ENCODE measurements at regions not wholly inside any gene's neighbourhood (a gene's known extent, or its start where the extent isn't known, plus 50 kb on each side); places are given as distances from the start of the nearest gene placed in this dataset.
A peak's percentile ranks its signal among the peaks of the same experiment; 100 is the strongest.

DNA sequence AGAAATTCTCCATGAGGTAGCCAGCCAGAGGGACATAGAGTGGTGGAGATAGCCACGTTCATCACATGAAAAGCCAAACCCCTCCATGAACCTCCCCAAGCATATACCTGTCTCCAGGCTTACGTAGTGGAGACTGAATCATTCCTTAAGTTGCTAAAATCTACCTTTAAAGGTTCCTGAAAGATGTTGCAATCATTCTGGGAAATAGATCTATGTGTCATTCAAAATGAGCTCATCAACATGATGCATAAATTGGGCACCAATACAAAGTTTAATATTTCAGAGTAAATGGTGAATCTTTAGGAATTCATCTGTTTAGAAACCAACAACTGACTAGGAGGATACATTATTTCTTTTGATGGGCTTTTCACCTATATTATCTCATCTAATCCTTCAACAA is 362.6 kb upstream of the ID2 start:
- H3K4me1 Mint-ChIP-seq = peaks cover 30% of the 10 kb centered on the region

DNA sequence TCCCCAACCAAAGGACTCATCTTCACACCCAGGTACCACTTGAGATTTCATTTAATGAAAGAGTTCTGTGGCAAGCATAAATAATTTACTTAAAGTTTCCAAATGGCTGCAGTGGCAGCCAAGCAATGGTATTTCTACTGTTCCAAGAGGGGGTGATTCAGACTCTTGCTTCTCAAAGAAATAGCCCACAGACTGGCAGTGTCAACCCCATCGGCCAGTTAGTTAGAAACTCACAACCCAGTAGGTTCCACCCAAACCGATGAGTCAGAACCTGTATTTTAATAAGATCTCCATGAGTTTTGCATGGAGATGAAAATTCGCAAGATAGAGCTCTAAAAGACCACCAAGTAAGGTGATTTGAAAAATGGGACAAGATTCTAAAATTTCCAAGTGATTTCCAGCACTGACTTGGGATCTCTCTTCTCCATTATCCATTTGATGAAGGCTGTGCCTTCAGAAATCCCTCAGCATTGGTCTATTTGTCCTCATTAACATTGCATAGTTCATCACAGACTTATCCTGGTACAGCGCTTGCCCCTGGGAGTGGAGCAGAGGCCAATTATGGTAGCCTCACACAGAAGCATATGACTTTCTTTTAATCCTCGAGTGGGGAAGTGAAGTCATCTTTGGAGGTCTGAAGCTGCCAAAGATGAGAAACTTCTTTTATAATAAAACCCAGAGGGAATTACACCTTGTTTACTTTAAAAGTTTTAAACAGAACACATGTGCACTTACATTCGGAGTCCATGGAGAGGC is 361.4 kb upstream of the ID2 start:
- Histone ChIP-seq H3K27me3 (ENCODE audit: control insufficient read depth in 2 of 2, insufficient read depth in 2 of 2, low read length in 2 of 2) (no peaks in the 10 kb centered on the region), H3K27ac (ENCODE audit: low read depth in 1 of 2, low read length in 2 of 2) (no peak overlapping the region), H3K9ac (ENCODE audit: insufficient read depth, low read length, poor library complexity, severe bottlenecking) (no peak overlapping the region), H3K79me2 (ENCODE audit: insufficient read depth, low read length) (no peaks in the 10 kb centered on the region), H3K4me2 (replicated peaks; ENCODE audit: extremely low read depth, low read length, poor library complexity, severe bottlenecking) (no peak overlapping the region), H3K9me3 (replicated peaks in 1 of 2; ENCODE audit: control insufficient read depth in 1 of 2, insufficient read depth in 1 of 2, low read length in 2 of 2) (no peaks in the 10 kb centered on the region), H3K36me3 (replicated peaks in 1 of 2; ENCODE audit: control insufficient read depth in 1 of 2, insufficient read depth in 2 of 2, low read length in 2 of 2) (no peaks in the 10 kb centered on the region), H4K20me1 (ENCODE audit: insufficient read depth, low read length) (no peaks in the 10 kb centered on the region), H3K4me1 (ENCODE audit: control insufficient read depth in 1 of 2, insufficient read depth in 2 of 2, low read length in 2 of 2) (peaks cover 12 to 21% of the 10 kb centered on the region in 2 donors), H3K4me3 (replicated peaks in 1 of 3; ENCODE audit: low read depth in 2 of 3, low read length in 3 of 3) (no peak overlapping the region), H2AFZ (ENCODE audit: insufficient read depth, low read depth, low read length, poor library complexity, severe bottlenecking) (no peak overlapping the region)
- WGBS (ENCODE audit: insufficient coverage) = 100% methylated on average over 1 of the region's 6 CpGs
- DNase-seq = no peak
- TF ChIP-seq CTCF (IDR thresholded peaks at IDR 0.05) = no peak
- intact Hi-C loops (cut with micrococcal nuclease) = no loop called here
- peaks cover 23% of the 10 kb centered on the region for H3K4me1 Mint-ChIP-seq
- H3K27ac Mint-ChIP-seq = no peak overlapping the region
- peaks cover 4 to 8% (median 7%) of the 10 kb centered on the region in 3 donors for H3K27me3 Mint-ChIP-seq (ENCODE audit: low read depth in 3 of 3)
- no peak overlapping the region for H3K4me3 Mint-ChIP-seq
- peaks cover 0 to 7% (median 2%) of the 10 kb centered on the region in 7 donors for H3K9me3 Mint-ChIP-seq
- H3K36me3 Mint-ChIP-seq = peaks cover 0 to 2% of the 10 kb centered on the region in 2 donors

More for the DNA sequence above, 362.6 kb upstream of the ID2 start:
- DNase-seq = peak in 1 of 3 donors; percentile 47
- H3K27ac Mint-ChIP-seq = no peak overlapping the region
- peaks cover 0 to 2% of the 10 kb centered on the region in 2 donors for H3K36me3 Mint-ChIP-seq
- no peak overlapping the region for H3K4me2 ChIP-seq (replicated peaks; ENCODE audit: extremely low read depth, low read length, poor library complexity, severe bottlenecking)
- no peaks in the 10 kb centered on the region for H3K9me3 ChIP-seq (replicated peaks in 1 of 2; ENCODE audit: control insufficient read depth in 1 of 2, insufficient read depth in 1 of 2, low read length in 2 of 2)
- WGBS (ENCODE audit: insufficient coverage) = no CpG with 5 or more reads among the region's 2 CpGs
- H3K9me3 Mint-ChIP-seq = peaks cover 0 to 7% (median 2%) of the 10 kb centered on the region in 7 donors
- H3K27me3 ChIP-seq (ENCODE audit: control insufficient read depth in 2 of 2, insufficient read depth in 2 of 2, low read length in 2 of 2) = no peaks in the 10 kb centered on the region
- no peak overlapping the region for H3K4me3 Mint-ChIP-seq
- H2AFZ ChIP-seq (ENCODE audit: insufficient read depth, low read depth, low read length, poor library complexity, severe bottlenecking) = no peak overlapping the region
- intact Hi-C loops (cut with micrococcal nuclease) = loop anchor here (10.0 kb wide), 2 partner anchors 84 to 156 kb away; no protein-coding TSS in a partner anchor
- peaks cover 22 to 32% of the 10 kb centered on the region in 2 donors for H3K4me1 ChIP-seq (ENCODE audit: control insufficient read depth in 1 of 2, insufficient read depth in 2 of 2, low read length in 2 of 2)
- H3K36me3 ChIP-seq (replicated peaks in 1 of 2; ENCODE audit: control insufficient read depth in 1 of 2, insufficient read depth in 2 of 2, low read length in 2 of 2) = no peaks in the 10 kb centered on the region
- H3K4me3 ChIP-seq (replicated peaks in 1 of 3; ENCODE audit: low read depth in 2 of 3, low read length in 3 of 3) = no peak overlapping the region
- H3K9ac ChIP-seq (ENCODE audit: insufficient read depth, low read length, poor library complexity, severe bottlenecking) = no peak overlapping the region
- H3K27ac ChIP-seq (ENCODE audit: low read depth in 1 of 2, low read length in 2 of 2) = no peak overlapping the region
- no peaks in the 10 kb centered on the region for H3K79me2 ChIP-seq (ENCODE audit: insufficient read depth, low read length)
- H4K20me1 ChIP-seq (ENCODE audit: insufficient read depth, low read length) = no peaks in the 10 kb centered on the region
- TF ChIP-seq CTCF (IDR thresholded peaks at IDR 0.05) = no peak
- peaks cover 3 to 8% (median 4%) of the 10 kb centered on the region in 3 donors for H3K27me3 Mint-ChIP-seq (ENCODE audit: low read depth in 3 of 3)

All from CD14-positive monocyte (primary cell).